ENCODE measurements at regions not wholly inside any gene's neighbourhood (a gene's known extent, or its start where the extent isn't known, plus 50 kb on each side); places are given as distances from the start of the nearest gene placed in this dataset.

GRCh38 chr9:6080154-6080716 lies 64.8 kb upstream of the RANBP6 start:
- TF ChIP-seq, protein P1, sequence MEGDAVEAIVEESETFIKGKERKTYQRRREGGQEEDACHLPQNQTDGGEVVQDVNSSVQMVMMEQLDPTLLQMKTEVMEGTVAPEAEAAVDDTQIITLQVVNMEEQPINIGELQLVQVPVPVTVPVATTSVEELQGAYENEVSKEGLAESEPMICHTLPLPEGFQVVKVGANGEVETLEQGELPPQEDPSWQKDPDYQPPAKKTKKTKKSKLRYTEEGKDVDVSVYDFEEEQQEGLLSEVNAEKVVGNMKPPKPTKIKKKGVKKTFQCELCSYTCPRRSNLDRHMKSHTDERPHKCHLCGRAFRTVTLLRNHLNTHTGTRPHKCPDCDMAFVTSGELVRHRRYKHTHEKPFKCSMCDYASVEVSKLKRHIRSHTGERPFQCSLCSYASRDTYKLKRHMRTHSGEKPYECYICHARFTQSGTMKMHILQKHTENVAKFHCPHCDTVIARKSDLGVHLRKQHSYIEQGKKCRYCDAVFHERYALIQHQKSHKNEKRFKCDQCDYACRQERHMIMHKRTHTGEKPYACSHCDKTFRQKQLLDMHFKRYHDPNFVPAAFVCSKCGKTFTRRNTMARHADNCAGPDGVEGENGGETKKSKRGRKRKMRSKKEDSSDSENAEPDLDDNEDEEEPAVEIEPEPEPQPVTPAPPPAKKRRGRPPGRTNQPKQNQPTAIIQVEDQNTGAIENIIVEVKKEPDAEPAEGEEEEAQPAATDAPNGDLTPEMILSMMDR (IDR thresholded peaks at IDR 0.05; ENCODE audit: poor library complexity): no peak
- TF ChIP-seq EZH2 (IDR thresholded peaks at IDR 0.05; ENCODE audit: borderline replicate concordance): no peak

Measured in hepatocyte (in vitro differentiated cells).